Right atrium auricular region (tissue), 2 donors: ENCODE measurements at regions not wholly inside any gene's neighbourhood (a gene's known extent, or its start where the extent isn't known, plus 50 kb on each side); places are given as distances from the start of the nearest gene placed in this dataset.

Source experiments
- DNase-seq: peaks from one replicate; pipeline ENCODE4 v3.0.0-alpha.2; 2019; ENCODE audit warnings: low spot score
- H3K27ac ChIP-seq, 2 donors: fragments of 200-600 bp; sonication (generic); 1 replicate in 1 of 2; 2 replicates in 1 of 2; pipeline ENCODE4 v1.5.1; 2016 to 2019
- H3K27me3 ChIP-seq, 2 donors: fragments of 200-600 bp; sonication (generic); one replicate each; pipeline versions ENCODE4 v1.5.1 to v1.6.0; 2017 to 2019
- H3K36me3 ChIP-seq: fragments of 200-600 bp; sonication (generic); one replicate; pipeline ENCODE4 v1.5.1; 2016
- H3K4me1 ChIP-seq, 2 donors: fragments of 200-600 bp; sonication (generic); one replicate each; pipeline versions ENCODE4 v1.5.1 to v1.6.0; 2017 to 2019
- H3K4me3 ChIP-seq, 2 donors: fragments of 200-600 bp; sonication (generic); 1 replicate in 1 of 2; 2 replicates in 1 of 2; pipeline ENCODE4 v1.5.1; 2017 to 2019; ENCODE audit warnings: mild to moderate bottlenecking in 1 of 2, moderate library complexity in 1 of 2
- H3K9me3 ChIP-seq, 2 donors: fragments of 200-600 bp; sonication (generic); one replicate each; pipeline ENCODE4 v1.5.1; 2019
- CTCF ChIP-seq, 2 donors: fragments of 200-600 bp; sonication (generic); IDR thresholded peaks; one replicate each; pipeline ENCODE4 v1.5.1; 2019; ENCODE audit warnings: antibody characterized with exemption in 2 of 2

- DNase-seq, result no peak
- peaks cover 0 to 12% of the 10 kb centered on the region in 2 donors for H3K9me3 ChIP-seq
- no peak overlapping the region for H3K4me3 ChIP-seq
- TF ChIP-seq CTCF (IDR thresholded peaks at IDR 0.05), result no peak
- H3K4me1 ChIP-seq, result no peaks in the 10 kb centered on the region
- H3K27me3 ChIP-seq, result no peaks in the 10 kb centered on the region
- H3K36me3 ChIP-seq, result no peaks in the 10 kb centered on the region
- H3K27ac ChIP-seq, result no peak overlapping the region
Measured at GRCh38 chr5:1692381-1692780, 107.3 kb downstream of the MRPL36 start.

- Histone ChIP-seq H3K36me3 (no peaks in the 10 kb centered on the region), H3K4me1 (no peaks in the 10 kb centered on the region), H3K4me3 (no peak overlapping the region), H3K27ac (no peak overlapping the region), H3K27me3 (no peaks in the 10 kb centered on the region), H3K9me3 (peaks cover 0 to 12% of the 10 kb centered on the region in 2 donors)
- TF ChIP-seq CTCF (IDR thresholded peaks at IDR 0.05), result no peak
- peak; percentile 51 for DNase-seq
Measured at GRCh38 chr5:1687301-1687970, 112.2 kb downstream of the MRPL36 start.

GRCh38 chr5:1686016-1686802 is 113.4 kb downstream of the MRPL36 start:
- no peak overlapping the region for H3K4me3 ChIP-seq
- DNase-seq, result peak; percentile 40
- no peak for TF ChIP-seq CTCF (IDR thresholded peaks at IDR 0.05)
- no peaks in the 10 kb centered on the region for H3K4me1 ChIP-seq
- H3K9me3 ChIP-seq, result peaks cover 0 to 12% of the 10 kb centered on the region in 2 donors
- H3K27ac ChIP-seq, result no peak overlapping the region
- H3K36me3 ChIP-seq, result no peaks in the 10 kb centered on the region
- H3K27me3 ChIP-seq, result no peaks in the 10 kb centered on the region

GRCh38 chr5:1685066-1685465 is 114.6 kb downstream of the MRPL36 start:
- Histone ChIP-seq H3K9me3 (peaks cover 0 to 12% of the 10 kb centered on the region in 2 donors), H3K4me1 (no peaks in the 10 kb centered on the region), H3K36me3 (no peaks in the 10 kb centered on the region), H3K4me3 (no peak overlapping the region), H3K27me3 (no peaks in the 10 kb centered on the region), H3K27ac (no peak overlapping the region)
- peak; percentile 26 for DNase-seq
- TF ChIP-seq CTCF (IDR thresholded peaks at IDR 0.05), result no peak

GRCh38 chr5:1681955-1682354 is 117.7 kb downstream of the MRPL36 start:
- peaks cover 0 to 22% of the 10 kb centered on the region in 2 donors for H3K9me3 ChIP-seq
- no peaks in the 10 kb centered on the region for H3K36me3 ChIP-seq
- no peak overlapping the region for H3K27ac ChIP-seq
- no peaks in the 10 kb centered on the region for H3K27me3 ChIP-seq
- no peak for DNase-seq
- H3K4me3 ChIP-seq, result no peak overlapping the region
- no peaks in the 10 kb centered on the region for H3K4me1 ChIP-seq
- TF ChIP-seq CTCF (IDR thresholded peaks at IDR 0.05), result no peak
